K562 (cell line): ENCODE measurements at regions not wholly inside any gene's neighbourhood (a gene's known extent, or its start where the extent isn't known, plus 50 kb on each side); places are given as distances from the start of the nearest gene placed in this dataset.

Experiments used
- E4F1 ChIP-seq: fragments of 250-450 bp; sonication (Bioruptor Pico); IDR thresholded peaks from 2 replicates; pipeline ENCODE4 v1.5.0; 2021; ENCODE audit warnings: mild to moderate bottlenecking, borderline replicate concordance
- KDM5B ChIP-seq: fragments of 200-600 bp; sonication (generic); IDR thresholded peaks from 2 replicates; pipeline ENCODE4 v1.6.1; 2012; ENCODE audit warnings: low read depth, mild to moderate bottlenecking, moderate library complexity, low read length, control low read depth, inconsistent platforms; ENCODE audit not compliant: insufficient replicate concordance
- RCOR1 ChIP-seq, 2 experiments: IDR thresholded peaks; 2 replicates each; pipeline ENCODE4 v1.6.1; 2012; ENCODE audit warnings: low read depth in 2 of 2, low read length in 2 of 2, borderline replicate concordance in 1 of 2, improper control_type of control experiment in 1 of 2
- REST ChIP-seq, 2 experiments: fragments of 450-650 bp; formaldehyde crosslinking in 1 of 2; IDR thresholded peaks; 2 replicates each; pipeline versions ENCODE4 v1.4.0 to v1.6.1; 2014 to 2020; ENCODE audit warnings: mild to moderate bottlenecking in 2 of 2, borderline replicate concordance in 1 of 2, low read depth in 1 of 2
- TSC22D4 ChIP-seq: fragments of 450-650 bp; IDR thresholded peaks from 2 replicates; pipeline ENCODE4 v1.6.1; 2016; ENCODE audit warnings: missing genetic modification characterization, missing biosample characterization, control low read depth

- TF ChIP-seq REST (IDR thresholded peaks at IDR 0.05; ENCODE audit: borderline replicate concordance), result no peak
- no peak for TF ChIP-seq REST (CRISPR knock-in tag; IDR thresholded peaks at IDR 0.05; ENCODE audit: low read depth)
- no peak for TF ChIP-seq KDM5B
- no peak for TF ChIP-seq TSC22D4 (tag)
- no peak for TF ChIP-seq RCOR1 (IDR thresholded peaks at IDR 0.05; ENCODE audit: borderline replicate concordance in 1 of 2, low read depth in 2 of 2, low read length in 2 of 2)
- no peak for TF ChIP-seq E4F1 (CRISPR knock-in tag)
Measured at GRCh38 chr15:39030291-39031070, 465.9 kb upstream of the RASGRP1 start (continued).
